ENCODE measurements at regions not wholly inside any gene's neighbourhood (a gene's known extent, or its start where the extent isn't known, plus 50 kb on each side); places are given as distances from the start of the nearest gene placed in this dataset.
"Not testable (repeated sequence)": the region's sequence is repeated elsewhere in the genome, so short reads cannot be mapped to it uniquely, and the experiment has no call there.

GRCh38 chr4:100633269-100633668 is 115.4 kb upstream of the EMCN start:
- TF ChIP-seq, protein P1, sequence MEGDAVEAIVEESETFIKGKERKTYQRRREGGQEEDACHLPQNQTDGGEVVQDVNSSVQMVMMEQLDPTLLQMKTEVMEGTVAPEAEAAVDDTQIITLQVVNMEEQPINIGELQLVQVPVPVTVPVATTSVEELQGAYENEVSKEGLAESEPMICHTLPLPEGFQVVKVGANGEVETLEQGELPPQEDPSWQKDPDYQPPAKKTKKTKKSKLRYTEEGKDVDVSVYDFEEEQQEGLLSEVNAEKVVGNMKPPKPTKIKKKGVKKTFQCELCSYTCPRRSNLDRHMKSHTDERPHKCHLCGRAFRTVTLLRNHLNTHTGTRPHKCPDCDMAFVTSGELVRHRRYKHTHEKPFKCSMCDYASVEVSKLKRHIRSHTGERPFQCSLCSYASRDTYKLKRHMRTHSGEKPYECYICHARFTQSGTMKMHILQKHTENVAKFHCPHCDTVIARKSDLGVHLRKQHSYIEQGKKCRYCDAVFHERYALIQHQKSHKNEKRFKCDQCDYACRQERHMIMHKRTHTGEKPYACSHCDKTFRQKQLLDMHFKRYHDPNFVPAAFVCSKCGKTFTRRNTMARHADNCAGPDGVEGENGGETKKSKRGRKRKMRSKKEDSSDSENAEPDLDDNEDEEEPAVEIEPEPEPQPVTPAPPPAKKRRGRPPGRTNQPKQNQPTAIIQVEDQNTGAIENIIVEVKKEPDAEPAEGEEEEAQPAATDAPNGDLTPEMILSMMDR (IDR thresholded peaks at IDR 0.05), result no peak
- Mint-ChIP-seq H3K4me1 (no peaks in the 10 kb centered on the region), H3K27me3 (ENCODE audit: low read depth, poor library complexity) (no peaks in the 10 kb centered on the region), H3K9me3 (no peaks in the 10 kb centered on the region), H3K36me3 (ENCODE audit: low read depth) (no peaks in the 10 kb centered on the region), H3K27ac (no peak overlapping the region), H3K4me3 (no peak overlapping the region)
- DNase-seq, result no peak

GRCh38 chr4:100632163-100632562 is 114.3 kb upstream of the EMCN start:
- Mint-ChIP-seq H3K4me1 (no peaks in the 10 kb centered on the region), H3K27me3 (ENCODE audit: low read depth, poor library complexity) (no peaks in the 10 kb centered on the region), H3K27ac (no peak overlapping the region), H3K4me3 (no peak overlapping the region), H3K36me3 (ENCODE audit: low read depth) (no peaks in the 10 kb centered on the region), H3K9me3 (no peaks in the 10 kb centered on the region)
- TF ChIP-seq, protein P1 (IDR thresholded peaks at IDR 0.05), result no peak
- DNase-seq, result no peak

GRCh38 chr4:100631281-100631968 is 113.6 kb upstream of the EMCN start:
- DNase-seq, result no peak
- H3K27ac Mint-ChIP-seq, result no peak overlapping the region
- H3K27me3 Mint-ChIP-seq (ENCODE audit: low read depth, poor library complexity), result no peaks in the 10 kb centered on the region
- TF ChIP-seq, protein P1 (IDR thresholded peaks at IDR 0.05), result no peak
- no peaks in the 10 kb centered on the region for H3K36me3 Mint-ChIP-seq (ENCODE audit: low read depth)
- no peaks in the 10 kb centered on the region for H3K4me1 Mint-ChIP-seq
- H3K4me3 Mint-ChIP-seq, result no peak overlapping the region
- H3K9me3 Mint-ChIP-seq, result peaks cover under 1% of the 10 kb centered on the region

DNA sequence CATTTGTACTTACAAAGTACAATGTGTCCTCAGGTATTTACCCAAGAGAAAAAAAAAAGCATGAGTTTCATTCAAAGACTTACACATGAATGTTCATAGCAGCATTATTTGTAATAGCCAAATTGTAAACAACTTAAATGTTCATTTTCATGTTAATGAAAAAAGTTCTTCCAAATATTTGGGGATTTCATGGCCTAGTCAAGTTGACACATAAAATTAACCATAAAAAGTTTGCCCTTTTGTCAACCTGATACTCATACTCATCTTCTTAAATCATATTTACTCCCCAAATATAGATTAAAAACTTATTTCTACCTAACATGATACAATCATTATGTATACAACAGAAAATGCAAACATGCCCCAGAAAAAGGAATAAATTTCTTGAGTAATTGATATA is 112.5 kb upstream of the EMCN start:
- Mint-ChIP-seq H3K36me3 (ENCODE audit: low read depth) (no peaks in the 10 kb centered on the region), H3K27me3 (ENCODE audit: low read depth, poor library complexity) (no peaks in the 10 kb centered on the region), H3K27ac (no peak overlapping the region), H3K4me1 (no peaks in the 10 kb centered on the region), H3K9me3 (peaks cover 9% of the 10 kb centered on the region), H3K4me3 (no peak overlapping the region)
- TF ChIP-seq, protein P1 (IDR thresholded peaks at IDR 0.05), result no peak
- DNase-seq, result no peak

GRCh38 chr4:100609810-100610209 is 92.0 kb upstream of the EMCN start:
- H3K36me3 Mint-ChIP-seq (ENCODE audit: low read depth), result no peaks in the 10 kb centered on the region
- H3K4me1 Mint-ChIP-seq, result no peaks in the 10 kb centered on the region
- H3K9me3 Mint-ChIP-seq, result peaks cover 7% of the 10 kb centered on the region
- no peak overlapping the region for H3K4me3 Mint-ChIP-seq
- H3K27ac Mint-ChIP-seq, result no peak overlapping the region
- DNase-seq, result no peak
- H3K27me3 Mint-ChIP-seq (ENCODE audit: low read depth, poor library complexity), result no peaks in the 10 kb centered on the region
- TF ChIP-seq, protein P1 (IDR thresholded peaks at IDR 0.05), result no peak

- H3K36me3 Mint-ChIP-seq (ENCODE audit: low read depth); H3K4me1 Mint-ChIP-seq: not testable (repeated sequence)
Measured at GRCh38 chr4:100608651-100609050, 90.8 kb upstream of the EMCN start.

More at GRCh38 chr4:100608651-100609050, 90.8 kb upstream of the EMCN start:
- not testable (repeated sequence) for H3K4me3 Mint-ChIP-seq; H3K27me3 Mint-ChIP-seq (ENCODE audit: low read depth, poor library complexity); H3K9me3 Mint-ChIP-seq; H3K27ac Mint-ChIP-seq; DNase-seq

Data from nephron progenitor cell (in vitro differentiated cells).